Endothelial cell of umbilical vein (primary cell): ENCODE measurements at regions not wholly inside any gene's neighbourhood (a gene's known extent, or its start where the extent isn't known, plus 50 kb on each side); places are given as distances from the start of the nearest gene placed in this dataset.

ENCODE experiments used
- BruUV-seq: library from RNA; stranded (reverse); fragments of 400-500 nt; replicated peaks from 2 replicates; lab custom pipeline; 2021; lab: Mats Ljungman, UMichigan
- CTCF ChIA-PET: fragments of 300-600, 350-600 bp; sonication (Branson Sonifier 250); formaldehyde crosslinking; loops from one replicate; lab custom pipeline; 2021; ENCODE audit warnings: antibody characterized with exemption, inconsistent platforms; lab: Charles Lee
- POLR2A ChIA-PET: fragments of 300-600, 350-600 bp; sonication (Branson Sonifier 250); formaldehyde crosslinking; loops from one replicate; lab custom pipeline; 2021; ENCODE audit warnings: antibody characterized with exemption, inconsistent platforms; lab: Charles Lee
- DNase-seq: peaks from one replicate; pipeline ENCODE4 v3.0.0-alpha.2; 2011; ENCODE audit warnings: low read depth, low spot score
- FAIRE-seq: peaks from 2 replicates; lab custom pipeline; 2011; peaks lifted over from hg19 to GRCh38; lab: Jason Lieb, UNC
- H2AFZ ChIP-seq: 2 replicates; pipeline ENCODE4 v1.6.0; 2012; ENCODE audit warnings: low read depth, low read length, control low read depth, inconsistent platforms
- H3K27ac ChIP-seq: 2 replicates; pipeline ENCODE4 v1.5.1; 2011; ENCODE audit warnings: low read depth, mild to moderate bottlenecking, control low read depth, low read length, moderate library complexity; ENCODE audit not compliant: insufficient read depth
- H3K27me3 ChIP-seq, 2 experiments: 2 replicates each; pipeline versions ENCODE4 v1.6.0 to v1.6.1; 2011; ENCODE audit warnings: low read length in 2 of 2, mixed read lengths in 1 of 2; ENCODE audit not compliant: control insufficient read depth in 2 of 2, insufficient read depth in 2 of 2
- H3K36me3 ChIP-seq, 2 experiments: 2 replicates in 1 of 2; 3 replicates in 1 of 2; pipeline ENCODE4 v1.5.1; 2011; ENCODE audit warnings: low read length in 2 of 2, mild to moderate bottlenecking in 1 of 2, moderate library complexity in 1 of 2; ENCODE audit not compliant: control insufficient read depth in 2 of 2, insufficient read depth in 2 of 2; ENCODE audit errors: extremely low read depth in 1 of 2
- H3K4me1 ChIP-seq: 3 replicates; pipeline ENCODE4 v1.5.1; 2011; ENCODE audit warnings: mild to moderate bottlenecking, low read length; ENCODE audit not compliant: control insufficient read depth, insufficient read depth; ENCODE audit errors: extremely low read depth
- H3K4me2 ChIP-seq: 2 replicates; pipeline ENCODE4 v1.6.1; 2011; ENCODE audit warnings: low read length, control low read depth, mixed read lengths; ENCODE audit not compliant: insufficient read depth
- H3K4me3 ChIP-seq, 3 experiments: fragments of 200-600 bp in 1 of 3; sonication (generic), shearing (Covaris generic) in 1 of 3; replicated peaks in 1 of 3; 2 replicates each; pipeline ENCODE4 v1.5.1; 2011 to 2016; ENCODE audit warnings: control low read depth in 3 of 3, low read length in 3 of 3, mild to moderate bottlenecking in 2 of 3, inconsistent platforms in 1 of 3, low read depth in 1 of 3, moderate library complexity in 1 of 3; ENCODE audit not compliant: insufficient read depth in 1 of 3
- H3K79me2 ChIP-seq: 2 replicates; pipeline ENCODE4 v1.6.0; 2012; ENCODE audit warnings: low read length, inconsistent platforms; ENCODE audit not compliant: control insufficient read depth, insufficient read depth
- H3K9ac ChIP-seq: replicated peaks from 2 replicates; pipeline ENCODE3; 2011; ENCODE audit warnings: low read length, control low read depth; ENCODE audit not compliant: insufficient read depth; ENCODE audit errors: extremely low read depth
- H3K9me1 ChIP-seq: replicated peaks from 3 replicates; pipeline ENCODE4 v1.6.0; 2011; ENCODE audit warnings: mild to moderate bottlenecking, low read length; ENCODE audit not compliant: control insufficient read depth, insufficient read depth; ENCODE audit errors: extremely low read depth
- H3K9me3 ChIP-seq: replicated peaks from 2 replicates; pipeline ENCODE4 v1.5.1; 2012; ENCODE audit warnings: low read length, inconsistent platforms; ENCODE audit not compliant: control insufficient read depth, insufficient read depth
- H4K20me1 ChIP-seq: replicated peaks from 2 replicates; pipeline ENCODE3; 2011; ENCODE audit warnings: mild to moderate bottlenecking, low read length; ENCODE audit not compliant: control insufficient read depth, insufficient read depth; ENCODE audit errors: extremely low read depth
- EZH2 ChIP-seq: IDR thresholded peaks from 2 replicates; pipeline ENCODE4 v1.6.1; 2012; ENCODE audit warnings: borderline replicate concordance, low read depth, mild to moderate bottlenecking, moderate library complexity, low read length, inconsistent platforms; ENCODE audit not compliant: severe bottlenecking
- FOS ChIP-seq: IDR thresholded peaks from 2 replicates; pipeline ENCODE4 v1.6.1; 2011; ENCODE audit warnings: mild to moderate bottlenecking, low read length, moderate library complexity, borderline replicate concordance; ENCODE audit not compliant: insufficient read depth
- GATA2 ChIP-seq: IDR thresholded peaks from 2 replicates; pipeline ENCODE4 v1.7.0; 2011; ENCODE audit warnings: low read depth, mild to moderate bottlenecking, moderate library complexity, mixed read lengths, low read length; ENCODE audit not compliant: insufficient read length, insufficient read depth
- JUN ChIP-seq: IDR thresholded peaks from 2 replicates; pipeline ENCODE4 v1.6.1; 2011; ENCODE audit warnings: borderline replicate concordance, low read depth; ENCODE audit not compliant: insufficient read length, insufficient read depth
- MAX ChIP-seq: IDR thresholded peaks from 2 replicates; pipeline ENCODE4 v1.6.1; 2011; ENCODE audit not compliant: insufficient read depth, insufficient read length
- MYC ChIP-seq: IDR thresholded peaks from one replicate; pipeline ENCODE4 v1.6.1; 2011; ENCODE audit warnings: mild to moderate bottlenecking, low read depth, low read length
- POLR2A ChIP-seq: IDR thresholded peaks from 2 replicates; pipeline ENCODE4 v1.6.1; 2012; ENCODE audit warnings: low read depth, mild to moderate bottlenecking, control low read depth, low read length
- POLR2AphosphoS5 ChIP-seq: IDR thresholded peaks from 2 replicates; pipeline ENCODE4 v1.6.1; 2012; ENCODE audit warnings: low read depth, mild to moderate bottlenecking, control low read depth, low read length, moderate library complexity; ENCODE audit not compliant: insufficient read depth
- dilution Hi-C: fragments of 300-500 bp; cut with MboI; formaldehyde crosslinking; loops from one replicate; pipeline ENCODE4 v1.15.0; 2019; ENCODE audit warnings: low sequenced_read_pairs; ENCODE audit not compliant: extremely low pct_ligation_motif_present
- intact Hi-C: fragments of 100-400 bp; cut with micrococcal nuclease; formaldehyde crosslinking; loops from one replicate; pipeline ENCODE4 v1.10.0; 2022
- TF ChIP-seq, protein P1 (sequence below), 2 donors: IDR thresholded peaks; 1 replicate in 1 of 2; 2 replicates in 1 of 2; pipeline ENCODE4 v1.5.1; 2011; ENCODE audit warnings: low read length in 2 of 2, mild to moderate bottlenecking in 2 of 2, moderate library complexity in 2 of 2, control low read depth in 1 of 2, inconsistent platforms in 1 of 2, low read depth in 1 of 2; ENCODE audit not compliant: insufficient read depth in 1 of 2; ENCODE audit errors: extremely low read depth in 1 of 2

DNA sequence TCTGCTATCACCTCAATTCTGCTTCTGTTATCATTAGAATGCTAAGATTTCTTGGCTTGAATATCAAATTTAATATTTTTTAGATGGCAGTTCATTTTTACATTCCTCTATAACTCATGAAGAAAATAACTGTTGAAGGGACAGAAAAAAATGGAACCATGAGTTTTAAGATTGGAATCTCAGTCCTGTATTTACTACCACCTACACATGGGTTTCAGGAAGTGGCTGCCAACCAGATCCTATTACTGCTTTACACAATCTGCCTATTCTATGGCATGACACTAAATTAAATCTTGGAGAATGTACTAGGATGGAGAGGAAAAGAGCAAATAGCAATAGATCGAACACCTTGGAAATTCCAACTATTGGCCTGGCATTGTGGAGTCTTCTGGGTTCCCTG, 140.8 kb downstream of the DUSP6 start:
- POLR2A ChIA-PET = no interaction called here
- Histone ChIP-seq H3K4me1 (peaks cover 7% of the 10 kb centered on the region), H3K79me2 (no peaks in the 10 kb centered on the region), H3K9me1 (no peaks in the 10 kb centered on the region), H3K9ac (no peak overlapping the region), H3K27me3 (no peaks in the 10 kb centered on the region), H3K4me2 (no peak overlapping the region), H4K20me1 (no peaks in the 10 kb centered on the region), H3K9me3 (no peaks in the 10 kb centered on the region), H3K36me3 (no peaks in the 10 kb centered on the region), H2AFZ (no peak overlapping the region), H3K4me3 (no peak overlapping the region), H3K27ac (no peak overlapping the region)
- no peak for FAIRE-seq
- CTCF ChIA-PET = interaction anchor here (1.4 kb wide), 1 partner anchor 92 kb away, joined by 3 read pairs; no protein-coding TSS in a partner anchor
- no peak for DNase-seq
- intact Hi-C loops (loop anchor here (5.0 kb wide), 1 partner anchor 159 kb away; no protein-coding TSS in a partner anchor), dilution Hi-C loops (no loop called here)
- TF ChIP-seq POLR2AphosphoS5 = no peak
- no peak for TF ChIP-seq JUN
- TF ChIP-seq FOS = no peak
- TF ChIP-seq EZH2 = no peak
- TF ChIP-seq, protein P1, sequence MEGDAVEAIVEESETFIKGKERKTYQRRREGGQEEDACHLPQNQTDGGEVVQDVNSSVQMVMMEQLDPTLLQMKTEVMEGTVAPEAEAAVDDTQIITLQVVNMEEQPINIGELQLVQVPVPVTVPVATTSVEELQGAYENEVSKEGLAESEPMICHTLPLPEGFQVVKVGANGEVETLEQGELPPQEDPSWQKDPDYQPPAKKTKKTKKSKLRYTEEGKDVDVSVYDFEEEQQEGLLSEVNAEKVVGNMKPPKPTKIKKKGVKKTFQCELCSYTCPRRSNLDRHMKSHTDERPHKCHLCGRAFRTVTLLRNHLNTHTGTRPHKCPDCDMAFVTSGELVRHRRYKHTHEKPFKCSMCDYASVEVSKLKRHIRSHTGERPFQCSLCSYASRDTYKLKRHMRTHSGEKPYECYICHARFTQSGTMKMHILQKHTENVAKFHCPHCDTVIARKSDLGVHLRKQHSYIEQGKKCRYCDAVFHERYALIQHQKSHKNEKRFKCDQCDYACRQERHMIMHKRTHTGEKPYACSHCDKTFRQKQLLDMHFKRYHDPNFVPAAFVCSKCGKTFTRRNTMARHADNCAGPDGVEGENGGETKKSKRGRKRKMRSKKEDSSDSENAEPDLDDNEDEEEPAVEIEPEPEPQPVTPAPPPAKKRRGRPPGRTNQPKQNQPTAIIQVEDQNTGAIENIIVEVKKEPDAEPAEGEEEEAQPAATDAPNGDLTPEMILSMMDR (IDR thresholded peaks at IDR 0.05; ENCODE audit: extremely low read depth in 1 of 2, insufficient read depth in 1 of 2, low read depth in 1 of 2, low read length in 2 of 2) = no peak
- TF ChIP-seq POLR2A = no peak
- TF ChIP-seq MYC = no peak
- no peak for TF ChIP-seq GATA2
- TF ChIP-seq MAX = no peak
- BruUV-seq = no TSS peak
